ENCODE measurements at regions not wholly inside any gene's neighbourhood (a gene's known extent, or its start where the extent isn't known, plus 50 kb on each side); places are given as distances from the start of the nearest gene placed in this dataset.

GRCh38 chrX:124931241-124931640 is 388.4 kb upstream of the TEX13C start:
- peaks cover 0 to 3% (median 0%) of the 10 kb centered on the region in 7 donors for H3K9me3 Mint-ChIP-seq
- H3K4me3 Mint-ChIP-seq: no peak overlapping the region
- DNase-seq: no peak
- Histone ChIP-seq H2AFZ (ENCODE audit: insufficient read depth, low read depth, low read length, poor library complexity, severe bottlenecking) (no peak overlapping the region), H3K4me3 (replicated peaks in 1 of 3; ENCODE audit: low read depth in 2 of 3, low read length in 3 of 3) (no peak overlapping the region), H3K9ac (ENCODE audit: insufficient read depth, low read length, poor library complexity, severe bottlenecking) (no peak overlapping the region), H3K27me3 (ENCODE audit: control insufficient read depth in 2 of 2, insufficient read depth in 2 of 2, low read length in 2 of 2) (no peaks in the 10 kb centered on the region), H3K79me2 (ENCODE audit: insufficient read depth, low read length) (no peaks in the 10 kb centered on the region), H3K9me3 (replicated peaks in 1 of 2; ENCODE audit: control insufficient read depth in 1 of 2, insufficient read depth in 1 of 2, low read length in 2 of 2) (no peaks in the 10 kb centered on the region), H4K20me1 (ENCODE audit: insufficient read depth, low read length) (no peaks in the 10 kb centered on the region), H3K4me2 (replicated peaks; ENCODE audit: extremely low read depth, low read length, poor library complexity, severe bottlenecking) (no peak overlapping the region), H3K27ac (ENCODE audit: low read depth in 1 of 2, low read length in 2 of 2) (no peak overlapping the region), H3K4me1 (ENCODE audit: control insufficient read depth in 1 of 2, insufficient read depth in 2 of 2, low read length in 2 of 2) (no peaks in the 10 kb centered on the region), H3K36me3 (replicated peaks in 1 of 2; ENCODE audit: control insufficient read depth in 1 of 2, insufficient read depth in 2 of 2, low read length in 2 of 2) (no peaks in the 10 kb centered on the region)
- intact Hi-C loops (cut with micrococcal nuclease): no loop called here
- H3K4me1 Mint-ChIP-seq: no peaks in the 10 kb centered on the region
- WGBS (ENCODE audit: insufficient coverage): no CpG with 5 or more reads among the region's 3 CpGs
- H3K27ac Mint-ChIP-seq: no peak overlapping the region
- H3K27me3 Mint-ChIP-seq (ENCODE audit: low read depth in 3 of 3): no peaks in the 10 kb centered on the region
- H3K36me3 Mint-ChIP-seq: no peaks in the 10 kb centered on the region
- TF ChIP-seq CTCF (IDR thresholded peaks at IDR 0.05): no peak

GRCh38 chrX:124931958-124932357 is 387.7 kb upstream of the TEX13C start:
- no peaks in the 10 kb centered on the region for H3K79me2 ChIP-seq (ENCODE audit: insufficient read depth, low read length)
- H3K27me3 ChIP-seq (ENCODE audit: control insufficient read depth in 2 of 2, insufficient read depth in 2 of 2, low read length in 2 of 2): no peaks in the 10 kb centered on the region
- no peak overlapping the region for H3K4me2 ChIP-seq (replicated peaks; ENCODE audit: extremely low read depth, low read length, poor library complexity, severe bottlenecking)
- no peak overlapping the region for H3K27ac ChIP-seq (ENCODE audit: low read depth in 1 of 2, low read length in 2 of 2)
- no peak overlapping the region for H3K27ac Mint-ChIP-seq
- no peaks in the 10 kb centered on the region for H3K4me1 ChIP-seq (ENCODE audit: control insufficient read depth in 1 of 2, insufficient read depth in 2 of 2, low read length in 2 of 2)
- TF ChIP-seq CTCF (IDR thresholded peaks at IDR 0.05): no peak
- H3K36me3 Mint-ChIP-seq: no peaks in the 10 kb centered on the region
- no peak overlapping the region for H3K4me3 Mint-ChIP-seq
- H2AFZ ChIP-seq (ENCODE audit: insufficient read depth, low read depth, low read length, poor library complexity, severe bottlenecking): no peak overlapping the region
- H3K9me3 ChIP-seq (replicated peaks in 1 of 2; ENCODE audit: control insufficient read depth in 1 of 2, insufficient read depth in 1 of 2, low read length in 2 of 2): no peaks in the 10 kb centered on the region
- H3K9me3 Mint-ChIP-seq: peaks cover 0 to 3% (median 0%) of the 10 kb centered on the region in 7 donors
- no peaks in the 10 kb centered on the region for H3K27me3 Mint-ChIP-seq (ENCODE audit: low read depth in 3 of 3)
- H4K20me1 ChIP-seq (ENCODE audit: insufficient read depth, low read length): no peaks in the 10 kb centered on the region
- no peak overlapping the region for H3K4me3 ChIP-seq (replicated peaks in 1 of 3; ENCODE audit: low read depth in 2 of 3, low read length in 3 of 3)
- intact Hi-C loops (cut with micrococcal nuclease): no loop called here
- 57% methylated on average over 2 of the region's 3 CpGs for WGBS (ENCODE audit: insufficient coverage)
- no peaks in the 10 kb centered on the region for H3K36me3 ChIP-seq (replicated peaks in 1 of 2; ENCODE audit: control insufficient read depth in 1 of 2, insufficient read depth in 2 of 2, low read length in 2 of 2)
- DNase-seq: no peak
- H3K9ac ChIP-seq (ENCODE audit: insufficient read depth, low read length, poor library complexity, severe bottlenecking): no peak overlapping the region
- no peaks in the 10 kb centered on the region for H3K4me1 Mint-ChIP-seq

Measured in CD14-positive monocyte (primary cell).